ENCODE measurements at regions not wholly inside any gene's neighbourhood (a gene's known extent, or its start where the extent isn't known, plus 50 kb on each side); places are given as distances from the start of the nearest gene placed in this dataset.
"Not testable (repeated sequence)": the region's sequence is repeated elsewhere in the genome, so short reads cannot be mapped to it uniquely, and the experiment has no call there.

GRCh38 chr17:56000411-56000810 is 152.9 kb upstream of the ANKFN1 start:
- H3K4me3 ChIP-seq, result no peak overlapping the region
- DNase-seq (ENCODE audit: low spot score in 2 of 2), result no peak
- no peaks in the 10 kb centered on the region for H3K27me3 ChIP-seq (ENCODE audit: low read depth)
- no peaks in the 10 kb centered on the region for H3K36me3 ChIP-seq (replicated peaks)
- in situ Hi-C loops (cut with MboI; ENCODE audit: low sequenced_read_pairs), result no loop called here
- no peaks in the 10 kb centered on the region for H3K9me3 ChIP-seq
- H3K4me1 ChIP-seq, result no peaks in the 10 kb centered on the region

GRCh38 chr17:56002656-56003055 is 150.6 kb upstream of the ANKFN1 start:
- H3K27me3 ChIP-seq (ENCODE audit: low read depth); H3K9me3 ChIP-seq; in situ Hi-C loops (cut with MboI; ENCODE audit: low sequenced_read_pairs); DNase-seq (ENCODE audit: low spot score in 2 of 2); H3K4me1 ChIP-seq; H3K36me3 ChIP-seq (replicated peaks); H3K4me3 ChIP-seq: not testable (repeated sequence)

- no peak for DNase-seq (ENCODE audit: low spot score in 2 of 2)
- no peak overlapping the region for H3K4me3 ChIP-seq
- no peaks in the 10 kb centered on the region for H3K4me1 ChIP-seq
- in situ Hi-C loops (cut with MboI; ENCODE audit: low sequenced_read_pairs), result no loop called here
- H3K27me3 ChIP-seq (ENCODE audit: low read depth), result no peaks in the 10 kb centered on the region
- H3K9me3 ChIP-seq, result no peaks in the 10 kb centered on the region
- no peaks in the 10 kb centered on the region for H3K36me3 ChIP-seq (replicated peaks)
Measured at GRCh38 chr17:56009795-56010651, 143.3 kb upstream of the ANKFN1 start.

- in situ Hi-C loops (cut with MboI; ENCODE audit: low sequenced_read_pairs), result no loop called here
- DNase-seq (ENCODE audit: low spot score in 2 of 2), result no peak
Measured at GRCh38 chr17:56011406-56012131, 141.7 kb upstream of the ANKFN1 start.

GRCh38 chr17:56018211-56018610 is 135.1 kb upstream of the ANKFN1 start:
- in situ Hi-C loops (cut with MboI; ENCODE audit: low sequenced_read_pairs), result no loop called here
- DNase-seq (ENCODE audit: low spot score in 2 of 2), result no peak
- no peaks in the 10 kb centered on the region for H3K36me3 ChIP-seq (replicated peaks)
- no peaks in the 10 kb centered on the region for H3K27me3 ChIP-seq (ENCODE audit: low read depth)
- no peaks in the 10 kb centered on the region for H3K9me3 ChIP-seq
- no peaks in the 10 kb centered on the region for H3K4me1 ChIP-seq
- H3K4me3 ChIP-seq, result no peak overlapping the region

More at GRCh38 chr17:56011406-56012131, 141.7 kb upstream of the ANKFN1 start:
- no peaks in the 10 kb centered on the region for H3K9me3 ChIP-seq
- no peaks in the 10 kb centered on the region for H3K4me1 ChIP-seq
- H3K27me3 ChIP-seq (ENCODE audit: low read depth), result no peaks in the 10 kb centered on the region
- H3K36me3 ChIP-seq (replicated peaks), result no peaks in the 10 kb centered on the region
- H3K4me3 ChIP-seq, result no peak overlapping the region

GRCh38 chr17:56020369-56020768 is 132.9 kb upstream of the ANKFN1 start:
- H3K27me3 ChIP-seq (ENCODE audit: low read depth), result no peaks in the 10 kb centered on the region
- in situ Hi-C loops (cut with MboI; ENCODE audit: low sequenced_read_pairs), result no loop called here
- no peaks in the 10 kb centered on the region for H3K36me3 ChIP-seq (replicated peaks)
- no peaks in the 10 kb centered on the region for H3K4me1 ChIP-seq
- H3K9me3 ChIP-seq, result no peaks in the 10 kb centered on the region
- no peak for DNase-seq (ENCODE audit: low spot score in 2 of 2)
- no peak overlapping the region for H3K4me3 ChIP-seq

- Histone ChIP-seq H3K4me1 (no peaks in the 10 kb centered on the region), H3K27me3 (ENCODE audit: low read depth) (no peaks in the 10 kb centered on the region), H3K4me3 (no peak overlapping the region), H3K9me3 (no peaks in the 10 kb centered on the region), H3K36me3 (replicated peaks) (no peaks in the 10 kb centered on the region)
- in situ Hi-C loops (cut with MboI; ENCODE audit: low sequenced_read_pairs), result no loop called here
- no peak for DNase-seq (ENCODE audit: low spot score in 2 of 2)
Measured at GRCh38 chr17:56021681-56022190, 131.5 kb upstream of the ANKFN1 start.

GRCh38 chr17:56023851-56024250 is 129.4 kb upstream of the ANKFN1 start:
- Histone ChIP-seq H3K4me3 (no peak overlapping the region), H3K4me1 (no peaks in the 10 kb centered on the region), H3K9me3 (no peaks in the 10 kb centered on the region), H3K27me3 (ENCODE audit: low read depth) (no peaks in the 10 kb centered on the region), H3K36me3 (replicated peaks) (no peaks in the 10 kb centered on the region)
- in situ Hi-C loops (cut with MboI; ENCODE audit: low sequenced_read_pairs), result no loop called here
- no peak for DNase-seq (ENCODE audit: low spot score in 2 of 2)

GRCh38 chr17:56026915-56027314 is 126.4 kb upstream of the ANKFN1 start:
- no peak for DNase-seq (ENCODE audit: low spot score in 2 of 2)
- H3K4me3 ChIP-seq, result no peak overlapping the region
- no peaks in the 10 kb centered on the region for H3K4me1 ChIP-seq
- in situ Hi-C loops (cut with MboI; ENCODE audit: low sequenced_read_pairs), result no loop called here
- H3K9me3 ChIP-seq, result no peaks in the 10 kb centered on the region
- H3K27me3 ChIP-seq (ENCODE audit: low read depth), result no peaks in the 10 kb centered on the region
- H3K36me3 ChIP-seq (replicated peaks), result no peaks in the 10 kb centered on the region

GRCh38 chr17:56028837-56029236 is 124.4 kb upstream of the ANKFN1 start:
- H3K27me3 ChIP-seq (ENCODE audit: low read depth), result no peaks in the 10 kb centered on the region

GRCh38 chr17:56030009-56030624 is 123.2 kb upstream of the ANKFN1 start:
- no peaks in the 10 kb centered on the region for H3K4me1 ChIP-seq
- H3K27me3 ChIP-seq (ENCODE audit: low read depth), result no peaks in the 10 kb centered on the region
- no peak overlapping the region for H3K4me3 ChIP-seq
- in situ Hi-C loops (cut with MboI; ENCODE audit: low sequenced_read_pairs), result no loop called here
- no peaks in the 10 kb centered on the region for H3K36me3 ChIP-seq (replicated peaks)
- no peak for DNase-seq (ENCODE audit: low spot score in 2 of 2)
- H3K9me3 ChIP-seq, result no peaks in the 10 kb centered on the region

More at GRCh38 chr17:56028837-56029236, 124.4 kb upstream of the ANKFN1 start:
- no peaks in the 10 kb centered on the region for H3K36me3 ChIP-seq (replicated peaks)
- H3K4me3 ChIP-seq, result no peak overlapping the region
- in situ Hi-C loops (cut with MboI; ENCODE audit: low sequenced_read_pairs), result no loop called here
- no peak for DNase-seq (ENCODE audit: low spot score in 2 of 2)
- no peaks in the 10 kb centered on the region for H3K4me1 ChIP-seq
- H3K9me3 ChIP-seq, result no peaks in the 10 kb centered on the region

GRCh38 chr17:56031636-56032035 is 121.6 kb upstream of the ANKFN1 start:
- no peak for DNase-seq (ENCODE audit: low spot score in 2 of 2)
- in situ Hi-C loops (cut with MboI; ENCODE audit: low sequenced_read_pairs), result no loop called here
- H3K27me3 ChIP-seq (ENCODE audit: low read depth), result no peaks in the 10 kb centered on the region
- H3K4me3 ChIP-seq, result no peak overlapping the region
- no peaks in the 10 kb centered on the region for H3K9me3 ChIP-seq
- no peaks in the 10 kb centered on the region for H3K4me1 ChIP-seq
- H3K36me3 ChIP-seq (replicated peaks), result no peaks in the 10 kb centered on the region

- Histone ChIP-seq H3K36me3 (replicated peaks) (no peaks in the 10 kb centered on the region), H3K4me1 (no peaks in the 10 kb centered on the region), H3K4me3 (no peak overlapping the region), H3K9me3 (no peaks in the 10 kb centered on the region), H3K27me3 (ENCODE audit: low read depth) (no peaks in the 10 kb centered on the region)
- DNase-seq (ENCODE audit: low spot score in 2 of 2), result no peak
- in situ Hi-C loops (cut with MboI; ENCODE audit: low sequenced_read_pairs), result no loop called here
Measured at GRCh38 chr17:56034197-56034635, 119.1 kb upstream of the ANKFN1 start.

- in situ Hi-C loops (cut with MboI; ENCODE audit: low sequenced_read_pairs), result no loop called here
Measured at GRCh38 chr17:56038131-56038530, 115.1 kb upstream of the ANKFN1 start.

More at GRCh38 chr17:56038131-56038530, 115.1 kb upstream of the ANKFN1 start:
- no peaks in the 10 kb centered on the region for H3K36me3 ChIP-seq (replicated peaks)
- H3K4me1 ChIP-seq, result no peaks in the 10 kb centered on the region
- H3K9me3 ChIP-seq, result no peaks in the 10 kb centered on the region
- no peaks in the 10 kb centered on the region for H3K27me3 ChIP-seq (ENCODE audit: low read depth)
- DNase-seq (ENCODE audit: low spot score in 2 of 2), result no peak
- H3K4me3 ChIP-seq, result no peak overlapping the region
